Panc1 (cell line): ENCODE measurements at regions not wholly inside any gene's neighbourhood (a gene's known extent, or its start where the extent isn't known, plus 50 kb on each side); places are given as distances from the start of the nearest gene placed in this dataset.

Experiments
- ATAC-seq: fragments of 200-7000 bp; cut with Tn5 transposase; 2 replicates; pipeline ENCODE4 v1.9.1; 2020; ENCODE audit warnings: mild to moderate bottlenecking, moderate library complexity
- BruUV-seq: library from RNA; stranded (reverse); fragments of 400-500 nt; replicated peaks from 2 replicates; lab custom pipeline; 2021; lab: Mats Ljungman, UMichigan
- CTCF ChIA-PET: fragments of 300-600 bp; sonication (Branson Sonifier 250); formaldehyde crosslinking; loops from one replicate; lab custom pipeline; 2022; ENCODE audit warnings: antibody characterized with exemption; lab: Charles Lee
- POLR2A ChIA-PET: fragments of 300-600 bp; sonication (Branson Sonifier 250); formaldehyde crosslinking; loops from one replicate; lab custom pipeline; 2022; ENCODE audit warnings: antibody characterized with exemption; lab: Charles Lee
- DNase-seq: peaks from one replicate; pipeline ENCODE4 v3.0.0-alpha.2; 2010; ENCODE audit warnings: low read depth, low spot score
- H3K27ac ChIP-seq: 2 replicates; pipeline ENCODE4 v1.5.1; 2011; ENCODE audit warnings: mild to moderate bottlenecking, low read length, inconsistent platforms
- H3K27me3 ChIP-seq: fragments of 200-500 bp; sonication (Bioruptor generic); 2 replicates; pipeline ENCODE4 v1.6.0; 2014; ENCODE audit warnings: low read length, inconsistent platforms; ENCODE audit not compliant: control insufficient read depth, insufficient read depth
- H3K36me3 ChIP-seq: fragments of 200-500 bp; sonication (Bioruptor generic); 2 replicates; pipeline ENCODE4 v1.5.1; 2014; ENCODE audit warnings: inconsistent platforms, mild to moderate bottlenecking, low read length, moderate library complexity; ENCODE audit not compliant: control insufficient read depth, insufficient read depth
- H3K4me1 ChIP-seq: 2 replicates; pipeline ENCODE4 v1.5.1; 2011; ENCODE audit warnings: inconsistent platforms, mild to moderate bottlenecking, low read length, moderate library complexity; ENCODE audit not compliant: control insufficient read depth, insufficient read depth
- H3K4me3 ChIP-seq, 2 experiments: 2 replicates each; pipeline ENCODE4 v1.5.1; 2011 to 2012; ENCODE audit warnings: low read depth in 2 of 2, low read length in 2 of 2, mild to moderate bottlenecking in 2 of 2, inconsistent platforms in 1 of 2, moderate library complexity in 1 of 2
- H3K9me3 ChIP-seq: fragments of 200-500 bp; sonication (Bioruptor generic); 2 replicates; pipeline ENCODE4 v1.5.1; 2014; ENCODE audit warnings: low read depth, mild to moderate bottlenecking, inconsistent platforms, low read length, moderate library complexity; ENCODE audit not compliant: control insufficient read depth, insufficient read depth
- POLR2AphosphoS5 ChIP-seq: IDR thresholded peaks from 2 replicates; pipeline ENCODE4 v1.6.1; 2012; ENCODE audit warnings: mild to moderate bottlenecking, low read depth, low read length, moderate library complexity
- SIN3A ChIP-seq: IDR thresholded peaks from 2 replicates; pipeline ENCODE4 v1.6.1; 2012; ENCODE audit warnings: low read depth, mild to moderate bottlenecking, low read length, moderate library complexity, borderline replicate concordance; ENCODE audit not compliant: insufficient read depth
- TCF7L2 ChIP-seq: IDR thresholded peaks from 2 replicates; pipeline ENCODE4 v1.6.1; 2011; ENCODE audit warnings: mild to moderate bottlenecking, low read depth, low read length, inconsistent platforms
- in situ Hi-C: cut with HindIII; loops from 2 replicates; pipeline ENCODE4 v1.10.0; 2016; ENCODE audit warnings: low sequenced_read_pairs, low pct_unique_long_range_greater_than_20kb
- intact Hi-C: fragments of 100-400 bp; cut with micrococcal nuclease; formaldehyde crosslinking; loops from one replicate; pipeline ENCODE4 v1.10.0; 2022; ENCODE audit not compliant: unreplicated experiment
- TF ChIP-seq, protein P1 (sequence below), 2 experiments: IDR thresholded peaks; 2 replicates each; pipeline ENCODE4 v1.6.1; 2011 to 2012; ENCODE audit warnings: low read depth in 2 of 2, control low read depth in 1 of 2, low read length in 1 of 2, mild to moderate bottlenecking in 1 of 2, moderate library complexity in 1 of 2; ENCODE audit not compliant: insufficient read depth in 1 of 2
- TF ChIP-seq, protein P2 (sequence below): fragments of 450-650 bp; IDR thresholded peaks from 2 replicates; pipeline ENCODE4 v1.5.1; 2017; ENCODE audit warnings: mild to moderate bottlenecking

DNA sequence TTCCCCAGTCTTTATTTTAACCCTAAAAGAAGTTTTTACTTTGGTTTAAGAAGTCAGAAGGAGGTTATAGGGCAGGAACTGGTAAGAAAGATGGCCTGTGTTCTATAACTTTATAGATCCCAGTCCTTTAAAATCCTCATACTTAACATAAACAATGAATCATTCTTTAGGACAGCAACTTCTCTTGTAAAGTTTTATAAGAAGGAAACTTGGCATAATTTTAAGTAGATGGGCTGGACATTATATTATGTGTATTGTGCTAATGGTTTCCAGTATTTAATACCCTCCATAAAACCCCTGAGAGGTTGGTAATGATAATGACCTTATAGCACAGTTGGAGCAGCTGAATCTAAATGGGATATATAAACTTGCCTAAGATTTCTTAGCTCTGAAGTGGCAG is 247.2 kb downstream of the FAM170A start:
- ChIA-PET POLR2A (no interaction called here), CTCF (no interaction called here)
- Histone ChIP-seq H3K27ac (no peak overlapping the region), H3K4me1 (no peaks in the 10 kb centered on the region), H3K27me3 (no peaks in the 10 kb centered on the region), H3K4me3 (no peak overlapping the region), H3K36me3 (no peaks in the 10 kb centered on the region), H3K9me3 (no peaks in the 10 kb centered on the region)
- TF ChIP-seq POLR2AphosphoS5 (no peak), SIN3A (no peak), TCF7L2 (no peak)
- TF ChIP-seq, protein P1, sequence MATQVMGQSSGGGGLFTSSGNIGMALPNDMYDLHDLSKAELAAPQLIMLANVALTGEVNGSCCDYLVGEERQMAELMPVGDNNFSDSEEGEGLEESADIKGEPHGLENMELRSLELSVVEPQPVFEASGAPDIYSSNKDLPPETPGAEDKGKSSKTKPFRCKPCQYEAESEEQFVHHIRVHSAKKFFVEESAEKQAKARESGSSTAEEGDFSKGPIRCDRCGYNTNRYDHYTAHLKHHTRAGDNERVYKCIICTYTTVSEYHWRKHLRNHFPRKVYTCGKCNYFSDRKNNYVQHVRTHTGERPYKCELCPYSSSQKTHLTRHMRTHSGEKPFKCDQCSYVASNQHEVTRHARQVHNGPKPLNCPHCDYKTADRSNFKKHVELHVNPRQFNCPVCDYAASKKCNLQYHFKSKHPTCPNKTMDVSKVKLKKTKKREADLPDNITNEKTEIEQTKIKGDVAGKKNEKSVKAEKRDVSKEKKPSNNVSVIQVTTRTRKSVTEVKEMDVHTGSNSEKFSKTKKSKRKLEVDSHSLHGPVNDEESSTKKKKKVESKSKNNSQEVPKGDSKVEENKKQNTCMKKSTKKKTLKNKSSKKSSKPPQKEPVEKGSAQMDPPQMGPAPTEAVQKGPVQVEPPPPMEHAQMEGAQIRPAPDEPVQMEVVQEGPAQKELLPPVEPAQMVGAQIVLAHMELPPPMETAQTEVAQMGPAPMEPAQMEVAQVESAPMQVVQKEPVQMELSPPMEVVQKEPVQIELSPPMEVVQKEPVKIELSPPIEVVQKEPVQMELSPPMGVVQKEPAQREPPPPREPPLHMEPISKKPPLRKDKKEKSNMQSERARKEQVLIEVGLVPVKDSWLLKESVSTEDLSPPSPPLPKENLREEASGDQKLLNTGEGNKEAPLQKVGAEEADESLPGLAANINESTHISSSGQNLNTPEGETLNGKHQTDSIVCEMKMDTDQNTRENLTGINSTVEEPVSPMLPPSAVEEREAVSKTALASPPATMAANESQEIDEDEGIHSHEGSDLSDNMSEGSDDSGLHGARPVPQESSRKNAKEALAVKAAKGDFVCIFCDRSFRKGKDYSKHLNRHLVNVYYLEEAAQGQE (IDR thresholded peaks at IDR 0.05; ENCODE audit: insufficient read depth in 1 of 2, low read depth in 2 of 2, low read length in 1 of 2) = no peak
- TF ChIP-seq, protein P2, sequence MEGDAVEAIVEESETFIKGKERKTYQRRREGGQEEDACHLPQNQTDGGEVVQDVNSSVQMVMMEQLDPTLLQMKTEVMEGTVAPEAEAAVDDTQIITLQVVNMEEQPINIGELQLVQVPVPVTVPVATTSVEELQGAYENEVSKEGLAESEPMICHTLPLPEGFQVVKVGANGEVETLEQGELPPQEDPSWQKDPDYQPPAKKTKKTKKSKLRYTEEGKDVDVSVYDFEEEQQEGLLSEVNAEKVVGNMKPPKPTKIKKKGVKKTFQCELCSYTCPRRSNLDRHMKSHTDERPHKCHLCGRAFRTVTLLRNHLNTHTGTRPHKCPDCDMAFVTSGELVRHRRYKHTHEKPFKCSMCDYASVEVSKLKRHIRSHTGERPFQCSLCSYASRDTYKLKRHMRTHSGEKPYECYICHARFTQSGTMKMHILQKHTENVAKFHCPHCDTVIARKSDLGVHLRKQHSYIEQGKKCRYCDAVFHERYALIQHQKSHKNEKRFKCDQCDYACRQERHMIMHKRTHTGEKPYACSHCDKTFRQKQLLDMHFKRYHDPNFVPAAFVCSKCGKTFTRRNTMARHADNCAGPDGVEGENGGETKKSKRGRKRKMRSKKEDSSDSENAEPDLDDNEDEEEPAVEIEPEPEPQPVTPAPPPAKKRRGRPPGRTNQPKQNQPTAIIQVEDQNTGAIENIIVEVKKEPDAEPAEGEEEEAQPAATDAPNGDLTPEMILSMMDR = no peak
- no TSS peak for BruUV-seq
- intact Hi-C loops = no loop called here
- ATAC-seq = no peak
- in situ Hi-C loops = no loop called here
- DNase-seq = no peak

DNA sequence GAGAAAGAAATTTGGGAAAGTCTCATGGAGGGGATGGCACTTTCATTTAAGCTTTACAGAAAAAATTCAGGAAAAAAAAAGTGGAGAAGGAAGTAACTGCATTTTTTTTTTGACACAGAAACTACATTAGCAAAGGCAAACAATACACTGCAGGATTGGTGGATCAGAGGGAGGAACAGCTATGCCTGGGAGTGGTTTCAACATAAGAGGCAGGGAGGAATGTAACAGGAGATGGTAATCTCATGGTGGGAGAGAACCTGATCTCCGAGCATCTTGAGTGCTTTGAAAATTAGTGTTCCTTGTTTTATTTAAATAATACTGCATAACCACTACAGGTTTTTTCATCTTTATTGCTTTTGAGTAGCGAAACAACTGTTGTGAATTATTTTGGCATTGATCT is 249.4 kb downstream of the FAM170A start:
- POLR2A ChIA-PET = no interaction called here
- H3K27me3 ChIP-seq = no peaks in the 10 kb centered on the region

More for the DNA sequence above, 249.4 kb downstream of the FAM170A start:
- Histone ChIP-seq H3K36me3 (no peaks in the 10 kb centered on the region), H3K9me3 (no peaks in the 10 kb centered on the region), H3K4me3 (no peak overlapping the region), H3K27ac (no peak overlapping the region), H3K4me1 (no peaks in the 10 kb centered on the region)
- intact Hi-C loops (no loop called here), in situ Hi-C loops (no loop called here)
- CTCF ChIA-PET = no interaction called here
- ATAC-seq (no peak), DNase-seq (no peak)
- no TSS peak for BruUV-seq
- TF ChIP-seq, protein P1 (IDR thresholded peaks at IDR 0.05; ENCODE audit: insufficient read depth in 1 of 2, low read depth in 2 of 2, low read length in 1 of 2) = no peak
- TF ChIP-seq POLR2AphosphoS5 (no peak), SIN3A (no peak), TCF7L2 (no peak)
- TF ChIP-seq, protein P2 = no peak
